Hepatocyte (in vitro differentiated cells): ENCODE measurements at regions not wholly inside any gene's neighbourhood (a gene's known extent, or its start where the extent isn't known, plus 50 kb on each side); places are given as distances from the start of the nearest gene placed in this dataset.

Experiments used
- DNase-seq: peaks from one replicate; pipeline ENCODE4 v3.0.0-alpha.2; 2016; ENCODE audit warnings: low spot score
- H2AFZ ChIP-seq: fragments of 200-600 bp; sonication (generic); 2 replicates; pipeline ENCODE4 v1.6.0; 2016; ENCODE audit warnings: antibody characterized with exemption, mild to moderate bottlenecking
- H3K27ac ChIP-seq: fragments of 200-600 bp; sonication (generic); 2 replicates; pipeline ENCODE4 v1.5.1; 2016; ENCODE audit warnings: mild to moderate bottlenecking
- H3K27me3 ChIP-seq: fragments of 200-600 bp; sonication (generic); 2 replicates; pipeline ENCODE4 v1.6.1; 2016
- H3K36me3 ChIP-seq: fragments of 200-600 bp; sonication (generic); replicated peaks from 2 replicates; pipeline ENCODE4 v1.5.1; 2016; ENCODE audit warnings: low read depth; ENCODE audit not compliant: insufficient read depth
- H3K4me1 ChIP-seq: fragments of 200-600 bp; sonication (generic); 2 replicates; pipeline ENCODE4 v1.5.1; 2016; ENCODE audit warnings: mild to moderate bottlenecking, moderate library complexity; ENCODE audit not compliant: insufficient read depth
- H3K4me2 ChIP-seq: fragments of 200-600 bp; sonication (generic); 2 replicates; pipeline ENCODE4 v1.6.0; 2016
- H3K4me3 ChIP-seq: fragments of 200-600 bp; sonication (generic); 2 replicates; pipeline ENCODE4 v1.5.1; 2016; ENCODE audit warnings: mild to moderate bottlenecking
- H3K79me2 ChIP-seq: fragments of 200-600 bp; sonication (generic); 2 replicates; pipeline ENCODE4 v1.6.0; 2017; ENCODE audit warnings: mild to moderate bottlenecking
- H3K9me2 ChIP-seq: fragments of 200-600 bp; sonication (generic); replicated peaks from 2 replicates; pipeline ENCODE4 v1.6.0; 2017; ENCODE audit warnings: mild to moderate bottlenecking; ENCODE audit not compliant: insufficient read depth
- H3K9me3 ChIP-seq: fragments of 200-600 bp; sonication (generic); 2 replicates; pipeline ENCODE4 v1.5.1; 2016; ENCODE audit warnings: low read depth, mild to moderate bottlenecking
- H4K20me1 ChIP-seq: fragments of 200-600 bp; sonication (generic); 2 replicates; pipeline ENCODE4 v1.6.0; 2016; ENCODE audit warnings: mild to moderate bottlenecking; ENCODE audit not compliant: insufficient read depth, poor library complexity, severe bottlenecking
- EZH2 ChIP-seq: fragments of 200-600 bp; sonication (generic); IDR thresholded peaks from 2 replicates; pipeline ENCODE4 v1.6.1; 2016; ENCODE audit warnings: antibody characterized with exemption, mild to moderate bottlenecking, borderline replicate concordance
- EZH2phosphoT487 ChIP-seq: fragments of 200-600 bp; sonication (generic); IDR thresholded peaks from one replicate; pipeline ENCODE4 v1.6.1; 2018; ENCODE audit warnings: antibody characterized with exemption, mild to moderate bottlenecking, low read depth, moderate library complexity; ENCODE audit not compliant: unreplicated experiment, severe bottlenecking
- WGBS: methylation state at CpG from one replicate; pipeline ENCODE4 v1.1.6; 2016; ENCODE audit warnings: low lambda C conversion rate; ENCODE audit errors: missing lambda C conversion rate; 5-methylcytosine and 5-hydroxymethylcytosine counted together
- TF ChIP-seq, protein P1 (sequence below): fragments of 200-600 bp; sonication (generic); IDR thresholded peaks from 2 replicates; pipeline ENCODE4 v1.5.1; 2016; ENCODE audit warnings: antibody characterized with exemption, mild to moderate bottlenecking; ENCODE audit not compliant: poor library complexity

DNA sequence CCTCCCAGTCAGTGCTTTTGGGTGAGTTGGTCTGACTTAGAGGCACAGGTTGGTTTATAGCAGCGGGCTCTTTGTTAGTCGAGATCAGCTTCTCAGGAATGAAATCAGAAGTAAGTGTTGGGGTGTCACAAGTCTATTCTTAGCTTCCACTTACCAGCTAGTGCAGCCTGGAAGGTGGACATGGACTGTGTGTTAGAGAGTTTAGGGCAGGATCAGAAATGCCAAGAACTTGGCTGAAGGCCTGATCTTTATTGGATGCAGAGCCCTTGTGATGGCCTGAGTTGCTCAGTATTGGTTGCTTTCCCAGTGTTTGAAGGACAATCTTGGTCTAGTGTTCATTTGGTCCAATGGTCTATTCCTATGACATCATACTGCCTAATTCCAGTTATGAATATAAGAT, 377.0 kb upstream of the USP24 start:
- H3K27ac ChIP-seq, result no peak overlapping the region
- peaks cover 6% of the 10 kb centered on the region for H3K4me1 ChIP-seq
- no peak overlapping the region for H3K4me2 ChIP-seq
- no peak overlapping the region for H3K4me3 ChIP-seq
- H3K27me3 ChIP-seq, result no peaks in the 10 kb centered on the region
- TF ChIP-seq, protein P1, sequence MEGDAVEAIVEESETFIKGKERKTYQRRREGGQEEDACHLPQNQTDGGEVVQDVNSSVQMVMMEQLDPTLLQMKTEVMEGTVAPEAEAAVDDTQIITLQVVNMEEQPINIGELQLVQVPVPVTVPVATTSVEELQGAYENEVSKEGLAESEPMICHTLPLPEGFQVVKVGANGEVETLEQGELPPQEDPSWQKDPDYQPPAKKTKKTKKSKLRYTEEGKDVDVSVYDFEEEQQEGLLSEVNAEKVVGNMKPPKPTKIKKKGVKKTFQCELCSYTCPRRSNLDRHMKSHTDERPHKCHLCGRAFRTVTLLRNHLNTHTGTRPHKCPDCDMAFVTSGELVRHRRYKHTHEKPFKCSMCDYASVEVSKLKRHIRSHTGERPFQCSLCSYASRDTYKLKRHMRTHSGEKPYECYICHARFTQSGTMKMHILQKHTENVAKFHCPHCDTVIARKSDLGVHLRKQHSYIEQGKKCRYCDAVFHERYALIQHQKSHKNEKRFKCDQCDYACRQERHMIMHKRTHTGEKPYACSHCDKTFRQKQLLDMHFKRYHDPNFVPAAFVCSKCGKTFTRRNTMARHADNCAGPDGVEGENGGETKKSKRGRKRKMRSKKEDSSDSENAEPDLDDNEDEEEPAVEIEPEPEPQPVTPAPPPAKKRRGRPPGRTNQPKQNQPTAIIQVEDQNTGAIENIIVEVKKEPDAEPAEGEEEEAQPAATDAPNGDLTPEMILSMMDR, result no peak
- no peak for TF ChIP-seq EZH2phosphoT487
- no peak for TF ChIP-seq EZH2
- no peak for DNase-seq
- no peaks in the 10 kb centered on the region for H4K20me1 ChIP-seq
- no peaks in the 10 kb centered on the region for H3K36me3 ChIP-seq
- no peaks in the 10 kb centered on the region for H3K79me2 ChIP-seq
- no peak overlapping the region for H2AFZ ChIP-seq
- H3K9me2 ChIP-seq, result no peaks in the 10 kb centered on the region
- 93% methylated on average over 2 of the region's 2 CpGs for WGBS
- no peaks in the 10 kb centered on the region for H3K9me3 ChIP-seq

DNA sequence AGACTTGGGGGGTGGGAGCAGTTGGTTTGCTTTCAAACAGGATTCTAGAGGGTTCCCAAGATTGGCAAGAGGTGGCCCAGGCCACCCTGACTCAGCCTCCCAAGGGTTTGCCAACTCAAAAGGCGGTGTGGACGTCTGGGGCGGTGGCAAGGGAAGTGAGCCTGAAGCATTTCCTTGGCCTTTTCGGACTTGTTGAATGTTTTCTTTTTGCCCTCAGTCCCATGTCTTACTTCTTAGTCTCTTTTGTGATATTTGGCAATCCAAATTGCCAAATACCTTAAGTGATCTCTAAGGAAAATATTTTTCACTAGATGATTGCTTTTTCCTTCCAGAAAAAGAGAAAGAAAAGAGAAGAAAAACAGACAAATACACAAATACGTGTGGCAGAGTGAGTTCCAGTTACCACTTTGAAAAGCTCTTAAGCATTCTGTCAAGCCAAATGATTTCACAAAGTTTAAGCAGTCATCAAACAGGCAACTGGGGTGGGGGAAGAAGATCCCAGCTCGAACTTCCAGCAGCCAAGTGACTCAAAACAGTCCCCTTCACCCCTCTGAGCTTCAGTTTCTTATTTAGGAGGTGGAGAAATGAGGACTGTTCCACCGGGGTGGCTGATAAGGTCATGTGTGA, 374.6 kb upstream of the USP24 start:
- Histone ChIP-seq H3K27me3 (no peaks in the 10 kb centered on the region), H3K36me3 (no peaks in the 10 kb centered on the region), H3K9me2 (no peaks in the 10 kb centered on the region), H3K27ac (peak overlapping the region; percentile 15), H3K4me3 (no peak overlapping the region), H3K4me2 (no peak overlapping the region), H3K79me2 (no peaks in the 10 kb centered on the region), H3K4me1 (peaks cover 7% of the 10 kb centered on the region), H4K20me1 (no peaks in the 10 kb centered on the region), H2AFZ (no peak overlapping the region), H3K9me3 (no peaks in the 10 kb centered on the region)
- DNase-seq, result no peak
- TF ChIP-seq, protein P1, result no peak
- TF ChIP-seq EZH2phosphoT487 (no peak), EZH2 (no peak)
- 73% methylated on average over 7 of the region's 7 CpGs for WGBS

DNA sequence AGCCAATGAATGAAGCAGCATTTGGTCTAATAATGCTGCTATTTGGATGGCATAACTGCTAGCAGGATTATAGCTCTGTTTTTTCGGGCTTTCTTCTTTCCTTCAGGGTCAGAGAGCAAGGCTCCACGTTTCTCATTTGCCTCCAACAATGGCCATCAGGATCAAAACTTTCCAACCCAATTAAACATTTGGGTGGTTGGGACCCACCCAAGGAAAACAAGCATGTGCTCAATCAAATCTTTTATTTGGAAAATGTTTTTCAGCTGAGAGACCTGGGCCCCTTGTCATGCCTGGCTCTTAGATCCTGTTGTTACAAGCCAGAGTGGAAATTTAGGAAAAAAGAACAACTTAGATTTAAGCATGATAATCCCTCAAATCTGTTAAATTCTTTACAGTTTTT, 373.1 kb upstream of the USP24 start:
- 61% methylated on average over 2 of the region's 2 CpGs for WGBS
- H3K9me3 ChIP-seq, result no peaks in the 10 kb centered on the region
- H2AFZ ChIP-seq, result no peak overlapping the region
- no peaks in the 10 kb centered on the region for H3K79me2 ChIP-seq
- no peaks in the 10 kb centered on the region for H3K9me2 ChIP-seq
- no peak overlapping the region for H3K4me2 ChIP-seq
- no peak for DNase-seq
- no peak for TF ChIP-seq EZH2phosphoT487
- TF ChIP-seq EZH2, result no peak
- TF ChIP-seq, protein P1, result no peak
- H3K27me3 ChIP-seq, result no peaks in the 10 kb centered on the region
- no peaks in the 10 kb centered on the region for H4K20me1 ChIP-seq
- no peak overlapping the region for H3K4me3 ChIP-seq
- peaks cover 10% of the 10 kb centered on the region for H3K4me1 ChIP-seq
- no peaks in the 10 kb centered on the region for H3K36me3 ChIP-seq
- peak overlapping the region; percentile 29 for H3K27ac ChIP-seq
